IPS DF 4.7 (cell line): ENCODE measurements at regions not wholly inside any gene's neighbourhood (a gene's known extent, or its start where the extent isn't known, plus 50 kb on each side); places are given as distances from the start of the nearest gene placed in this dataset.

Experiments used
- DNase-seq: peaks from one replicate; pipeline ENCODE4 v3.0.0-alpha.2; 2013; ENCODE audit warnings: low spot score; ENCODE audit errors: extremely low read depth

- DNase-seq = no peak
Observed at GRCh38 chr20:58019027-58019849, 209.2 kb downstream of the ANKRD60 start.

GRCh38 chr20:58018590-58018989 is 209.9 kb downstream of the ANKRD60 start:
- DNase-seq = no peak

GRCh38 chr20:58017970-58018530 is 210.4 kb downstream of the ANKRD60 start:
- no peak for DNase-seq

- no peak for DNase-seq
Observed at GRCh38 chr20:58017231-58017969, 211.1 kb downstream of the ANKRD60 start.

GRCh38 chr20:58016779-58017178 is 211.7 kb downstream of the ANKRD60 start:
- no peak for DNase-seq

GRCh38 chr20:58014628-58015315 is 213.7 kb downstream of the ANKRD60 start:
- DNase-seq = no peak

- no peak for DNase-seq
Observed at GRCh38 chr20:58012731-58013510, 215.5 kb downstream of the ANKRD60 start.

- no peak for DNase-seq
Observed at GRCh38 chr20:58011947-58012610, 216.4 kb downstream of the ANKRD60 start.

GRCh38 chr20:58011106-58011946 is 217.1 kb downstream of the ANKRD60 start:
- DNase-seq = no peak

- no peak for DNase-seq
Observed at GRCh38 chr20:58010666-58011065, 217.8 kb downstream of the ANKRD60 start.

GRCh38 chr20:58010186-58010585 is 218.3 kb downstream of the ANKRD60 start:
- no peak for DNase-seq

- DNase-seq = no peak
Observed at GRCh38 chr20:58008866-58009265, 219.6 kb downstream of the ANKRD60 start.

- no peak for DNase-seq
Observed at GRCh38 chr20:58008413-58008812, 220.0 kb downstream of the ANKRD60 start.

GRCh38 chr20:58007947-58008346 is 220.5 kb downstream of the ANKRD60 start:
- no peak for DNase-seq

GRCh38 chr20:58006346-58007316 is 221.8 kb downstream of the ANKRD60 start:
- no peak for DNase-seq

GRCh38 chr20:58005581-58006345 is 222.7 kb downstream of the ANKRD60 start:
- DNase-seq = no peak

- no peak for DNase-seq
Observed at GRCh38 chr20:58004900-58005299, 223.6 kb downstream of the ANKRD60 start.

GRCh38 chr20:58004146-58004545 is 224.3 kb downstream of the ANKRD60 start:
- no peak for DNase-seq
